Activated CD8-positive, alpha-beta memory T cell treated with anti-CD3 and anti-CD28 coated beads, Interleukin-2, amount 50 U/mL, for 1 hour (primary cell): ENCODE measurements at regions not wholly inside any gene's neighbourhood (a gene's known extent, or its start where the extent isn't known, plus 50 kb on each side); places are given as distances from the start of the nearest gene placed in this dataset.

Source experiments
- DNase-seq: peaks from one replicate; pipeline ENCODE4 v3.0.0-alpha.2; 2020; ENCODE audit errors: extremely low read depth

- no peak for DNase-seq
These were observed 112.9 kb upstream of the PJA1 start for GRCh38 chrX:69278031-69278687.

GRCh38 chrX:69277369-69277990, 112.2 kb upstream of the PJA1 start:
- no peak for DNase-seq

GRCh38 chrX:69268611-69269010, 103.4 kb upstream of the PJA1 start:
- DNase-seq = no peak

- no peak for DNase-seq
These were observed 98.9 kb upstream of the PJA1 start for GRCh38 chrX:69264158-69264581.

- DNase-seq = no peak
These were observed 98.1 kb upstream of the PJA1 start for GRCh38 chrX:69263251-69263820.

- no peak for DNase-seq
These were observed 97.0 kb upstream of the PJA1 start for GRCh38 chrX:69262036-69262936.

GRCh38 chrX:69260169-69260568, 94.9 kb upstream of the PJA1 start:
- DNase-seq = no peak

GRCh38 chrX:69258893-69259292, 93.6 kb upstream of the PJA1 start:
- DNase-seq = no peak

- DNase-seq = no peak
These were observed 92.4 kb upstream of the PJA1 start for GRCh38 chrX:69257499-69258127.

GRCh38 chrX:69256291-69256565, 91.0 kb upstream of the PJA1 start:
- DNase-seq = no peak

GRCh38 chrX:69255441-69256290, 90.4 kb upstream of the PJA1 start:
- no peak for DNase-seq

GRCh38 chrX:69253821-69254220, 88.6 kb upstream of the PJA1 start:
- DNase-seq = no peak

- DNase-seq = no peak
These were observed 78.0 kb upstream of the PJA1 start for GRCh38 chrX:69243276-69243675.

GRCh38 chrX:69238887-69239231, 73.6 kb upstream of the PJA1 start:
- DNase-seq = no peak

GRCh38 chrX:69238114-69238886, 73.0 kb upstream of the PJA1 start:
- DNase-seq = no peak

- no peak for DNase-seq
These were observed 72.0 kb upstream of the PJA1 start for GRCh38 chrX:69237236-69237635.

- no peak for DNase-seq
These were observed 71.4 kb upstream of the PJA1 start for GRCh38 chrX:69236641-69237040.

GRCh38 chrX:69234624-69235023, 69.4 kb upstream of the PJA1 start:
- no peak for DNase-seq

- no peak for DNase-seq
These were observed 67.7 kb upstream of the PJA1 start for GRCh38 chrX:69232945-69233344.

GRCh38 chrX:69231903-69232302, 66.7 kb upstream of the PJA1 start:
- no peak for DNase-seq

GRCh38 chrX:69229436-69229835, 64.2 kb upstream of the PJA1 start:
- no peak for DNase-seq
